ENCODE measurements at regions not wholly inside any gene's neighbourhood (a gene's known extent, or its start where the extent isn't known, plus 50 kb on each side); places are given as distances from the start of the nearest gene placed in this dataset. TPM values are rescaled to one million over a fixed set of nuclear protein-coding genes. Genes with fewer than 3 reads are reported as not detected.

DNA sequence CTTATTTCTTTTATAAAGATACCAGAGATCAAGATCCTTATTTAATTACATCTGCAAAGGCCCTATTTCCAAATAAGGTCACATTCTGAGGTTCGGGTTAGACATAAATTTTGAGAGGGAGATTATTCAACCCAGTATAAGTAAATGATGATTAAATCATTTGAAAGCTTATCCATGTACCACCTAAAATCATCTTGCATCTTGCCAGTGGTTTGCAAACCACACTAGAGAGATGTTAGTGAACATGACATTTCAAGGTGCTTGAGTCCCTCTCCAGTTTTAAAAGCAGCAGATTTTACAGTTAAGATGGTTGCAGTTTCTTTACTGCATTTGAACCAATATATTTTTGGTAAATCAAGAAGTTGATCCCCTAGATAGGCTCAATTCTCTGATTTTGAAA lies 49.9 kb upstream of the TMPO start:
- Histone ChIP-seq H2BK12ac (ENCODE audit: insufficient read length, low read depth, low read length) (no peak overlapping the region), H3K27me3 (ENCODE audit: insufficient read depth, low read length) (no peaks in the 10 kb centered on the region), H2AFZ (ENCODE audit: low read length) (no peak overlapping the region), H3K79me2 (ENCODE audit: insufficient read depth, low read length) (no peaks in the 10 kb centered on the region), H3K14ac (ENCODE audit: insufficient read depth, low read length) (no peak overlapping the region), H3K27ac (ENCODE audit: insufficient read length, low read depth, low read length) (no peak overlapping the region), H4K8ac (replicated peaks; ENCODE audit: insufficient read length, low read depth, low read length) (no peak overlapping the region), H2AK5ac (ENCODE audit: insufficient read length, low read length) (no peak overlapping the region), H2BK15ac (ENCODE audit: low read depth, low read length) (no peak overlapping the region), H2BK5ac (ENCODE audit: insufficient read length, low read length) (no peak overlapping the region), H4K20me1 (ENCODE audit: control insufficient read depth, insufficient read depth, insufficient read length) (no peaks in the 10 kb centered on the region), H3K18ac (ENCODE audit: insufficient read length, low read depth, low read length) (no peak overlapping the region), H3K23me2 (ENCODE audit: insufficient read length, low read depth, low read length, poor library complexity, severe bottlenecking) (no peaks in the 10 kb centered on the region), H2BK120ac (ENCODE audit: low read depth, low read length, poor library complexity, severe bottlenecking) (no peak overlapping the region), H3K9ac (ENCODE audit: extremely low read depth, insufficient read length, low read length) (no peak overlapping the region), H3T11ph (ENCODE audit: low read length) (no peak overlapping the region), H3K56ac (ENCODE audit: insufficient read length, low read depth, low read length) (no peak overlapping the region), H3K9me3 (ENCODE audit: control insufficient read depth, low read depth, low read length) (no peaks in the 10 kb centered on the region), H3K79me1 (ENCODE audit: insufficient read depth, low read depth, low read length, poor library complexity, severe bottlenecking) (no peaks in the 10 kb centered on the region), H3K4ac (ENCODE audit: low read depth, low read length) (no peak overlapping the region), H3K4me1 (ENCODE audit: insufficient read depth, low read length) (no peaks in the 10 kb centered on the region), H3K4me2 (ENCODE audit: insufficient read depth, insufficient read length, low read length) (no peak overlapping the region), H3K23ac (ENCODE audit: insufficient read length, low read depth, low read length) (no peak overlapping the region), H2BK20ac (ENCODE audit: low read depth, low read length, poor library complexity, severe bottlenecking) (no peak overlapping the region), H4K91ac (ENCODE audit: insufficient read length, low read depth, low read length) (no peak overlapping the region), H4K5ac (ENCODE audit: insufficient read length, low read depth, low read length) (no peak overlapping the region)
- Mint-ChIP-seq H3K27ac (no peak overlapping the region; a peak in 1 of 7 replicates), H3K9me3 (no peaks in the 10 kb centered on the region), H3K4me3 (no peak overlapping the region), H3K36me3 (ENCODE audit: insufficient read depth in 1 of 3, low read depth in 3 of 3) (no peaks in the 10 kb centered on the region), H3K4me1 (no peaks in the 10 kb centered on the region), H3K27me3 (ENCODE audit: low read depth) (no peaks in the 10 kb centered on the region; the same call in 1 of the 2 replicates)
- WGBS (ENCODE audit: extremely low coverage, insufficient read length, low lambda C conversion rate), result no CpG with 5 or more reads among the region's 1 CpG
- DNase-seq, result no peak
- TF ChIP-seq, protein P1, sequence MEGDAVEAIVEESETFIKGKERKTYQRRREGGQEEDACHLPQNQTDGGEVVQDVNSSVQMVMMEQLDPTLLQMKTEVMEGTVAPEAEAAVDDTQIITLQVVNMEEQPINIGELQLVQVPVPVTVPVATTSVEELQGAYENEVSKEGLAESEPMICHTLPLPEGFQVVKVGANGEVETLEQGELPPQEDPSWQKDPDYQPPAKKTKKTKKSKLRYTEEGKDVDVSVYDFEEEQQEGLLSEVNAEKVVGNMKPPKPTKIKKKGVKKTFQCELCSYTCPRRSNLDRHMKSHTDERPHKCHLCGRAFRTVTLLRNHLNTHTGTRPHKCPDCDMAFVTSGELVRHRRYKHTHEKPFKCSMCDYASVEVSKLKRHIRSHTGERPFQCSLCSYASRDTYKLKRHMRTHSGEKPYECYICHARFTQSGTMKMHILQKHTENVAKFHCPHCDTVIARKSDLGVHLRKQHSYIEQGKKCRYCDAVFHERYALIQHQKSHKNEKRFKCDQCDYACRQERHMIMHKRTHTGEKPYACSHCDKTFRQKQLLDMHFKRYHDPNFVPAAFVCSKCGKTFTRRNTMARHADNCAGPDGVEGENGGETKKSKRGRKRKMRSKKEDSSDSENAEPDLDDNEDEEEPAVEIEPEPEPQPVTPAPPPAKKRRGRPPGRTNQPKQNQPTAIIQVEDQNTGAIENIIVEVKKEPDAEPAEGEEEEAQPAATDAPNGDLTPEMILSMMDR (conservative IDR thresholded peaks at IDR 0.05), result no peak

Small RNAs in the stretch of these regions (microRNA-seq; reads per million reads assigned to microRNA genes)
- not detected for gene MIR4303 (ENCODE audit: borderline microRNAs expressed)
- not detected for gene MIR4495 (ENCODE audit: borderline microRNAs expressed)

All from H9 (cell line).